ENCODE measurements at regions not wholly inside any gene's neighbourhood (a gene's known extent, or its start where the extent isn't known, plus 50 kb on each side); places are given as distances from the start of the nearest gene placed in this dataset.
"Not testable (repeated sequence)": the region's sequence is repeated elsewhere in the genome, so short reads cannot be mapped to it uniquely, and the experiment has no call there.

DNA sequence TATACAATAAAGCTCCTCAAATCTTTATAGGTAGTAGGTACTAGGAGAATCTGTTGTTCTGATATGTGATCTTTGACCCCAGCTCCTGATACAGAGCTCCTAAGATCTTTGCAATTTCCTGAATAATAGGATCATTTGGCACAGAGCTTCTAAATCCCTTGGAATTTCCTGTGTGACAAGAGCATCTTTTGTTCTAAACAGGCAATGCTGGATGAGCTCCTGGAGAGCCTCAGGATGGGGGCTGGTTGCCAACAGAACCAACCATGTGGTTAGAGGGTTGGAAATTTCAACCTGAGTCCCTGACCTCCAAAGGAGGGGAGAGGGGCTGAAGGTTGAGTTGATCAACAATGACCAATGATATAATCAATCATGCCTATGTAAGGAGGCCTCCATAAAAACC lies 629.0 kb downstream of the CCSER2 start:
- TF ChIP-seq, protein P1, sequence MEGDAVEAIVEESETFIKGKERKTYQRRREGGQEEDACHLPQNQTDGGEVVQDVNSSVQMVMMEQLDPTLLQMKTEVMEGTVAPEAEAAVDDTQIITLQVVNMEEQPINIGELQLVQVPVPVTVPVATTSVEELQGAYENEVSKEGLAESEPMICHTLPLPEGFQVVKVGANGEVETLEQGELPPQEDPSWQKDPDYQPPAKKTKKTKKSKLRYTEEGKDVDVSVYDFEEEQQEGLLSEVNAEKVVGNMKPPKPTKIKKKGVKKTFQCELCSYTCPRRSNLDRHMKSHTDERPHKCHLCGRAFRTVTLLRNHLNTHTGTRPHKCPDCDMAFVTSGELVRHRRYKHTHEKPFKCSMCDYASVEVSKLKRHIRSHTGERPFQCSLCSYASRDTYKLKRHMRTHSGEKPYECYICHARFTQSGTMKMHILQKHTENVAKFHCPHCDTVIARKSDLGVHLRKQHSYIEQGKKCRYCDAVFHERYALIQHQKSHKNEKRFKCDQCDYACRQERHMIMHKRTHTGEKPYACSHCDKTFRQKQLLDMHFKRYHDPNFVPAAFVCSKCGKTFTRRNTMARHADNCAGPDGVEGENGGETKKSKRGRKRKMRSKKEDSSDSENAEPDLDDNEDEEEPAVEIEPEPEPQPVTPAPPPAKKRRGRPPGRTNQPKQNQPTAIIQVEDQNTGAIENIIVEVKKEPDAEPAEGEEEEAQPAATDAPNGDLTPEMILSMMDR (IDR thresholded peaks at IDR 0.05; ENCODE audit: borderline replicate concordance, insufficient read depth, low read depth, low read length): no peak
- H3K4me3 ChIP-seq (ENCODE audit: low read depth, low read length): no peak overlapping the region

DNA sequence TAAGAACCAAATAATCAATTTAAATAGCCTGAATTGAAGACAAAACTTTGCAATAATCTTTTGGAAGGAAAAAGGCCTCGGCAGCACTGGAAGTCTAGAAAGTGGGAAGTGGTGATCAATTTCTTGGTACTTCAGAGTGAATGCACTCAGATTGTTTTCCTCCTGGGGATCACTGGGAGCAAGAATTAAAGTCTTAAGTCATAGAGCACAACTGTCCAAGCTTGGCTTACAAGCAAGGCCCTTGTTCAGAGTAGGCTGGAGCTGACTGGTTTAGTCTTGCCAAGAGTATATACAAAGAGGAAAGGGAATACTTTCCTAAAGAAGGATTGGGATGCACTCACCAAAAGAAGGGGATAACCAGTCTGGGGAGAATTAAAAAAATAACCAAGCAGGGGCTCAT lies 637.1 kb downstream of the CCSER2 start:
- TF ChIP-seq, protein P1 (IDR thresholded peaks at IDR 0.05; ENCODE audit: borderline replicate concordance, insufficient read depth, low read depth, low read length): no peak
- no peak overlapping the region for H3K4me3 ChIP-seq (ENCODE audit: low read depth, low read length)

DNA sequence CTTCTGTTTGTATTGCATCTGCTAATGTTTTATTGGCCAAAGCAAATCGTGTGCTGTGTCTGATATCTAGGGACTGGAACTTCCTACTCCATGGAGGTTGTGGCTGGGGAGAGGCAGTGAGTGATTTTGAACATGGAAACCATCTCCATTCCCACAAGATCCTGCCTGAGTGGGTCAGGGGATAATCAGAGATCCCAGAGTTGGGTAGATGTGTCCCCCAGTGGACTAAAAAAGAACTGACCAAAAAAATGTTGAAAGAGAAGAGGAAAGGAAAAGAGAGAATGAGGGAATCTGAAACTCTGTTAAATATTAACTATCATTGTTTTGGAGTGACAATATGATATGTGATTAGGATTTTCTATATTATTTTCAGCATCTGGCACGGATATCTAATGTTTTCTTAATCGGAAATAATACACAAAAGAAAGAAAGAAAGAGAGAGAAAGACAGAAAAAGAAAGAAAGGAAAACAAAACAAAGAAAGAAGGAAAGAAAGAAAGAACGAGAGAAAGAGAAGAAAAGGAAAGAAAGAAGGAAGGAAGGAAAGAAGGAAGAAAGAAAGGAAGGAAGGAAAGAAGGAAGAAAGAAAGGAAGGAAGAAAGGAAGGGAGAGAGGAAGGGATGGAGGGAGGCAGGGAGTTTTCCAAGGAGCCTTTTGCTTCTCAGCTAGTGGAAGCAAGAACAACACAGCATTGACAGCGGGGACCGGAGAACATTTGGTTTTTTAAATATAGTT lies 638.5 kb downstream of the CCSER2 start:
- TF ChIP-seq, protein P1 (IDR thresholded peaks at IDR 0.05; ENCODE audit: borderline replicate concordance, insufficient read depth, low read depth, low read length): no peak

DNA sequence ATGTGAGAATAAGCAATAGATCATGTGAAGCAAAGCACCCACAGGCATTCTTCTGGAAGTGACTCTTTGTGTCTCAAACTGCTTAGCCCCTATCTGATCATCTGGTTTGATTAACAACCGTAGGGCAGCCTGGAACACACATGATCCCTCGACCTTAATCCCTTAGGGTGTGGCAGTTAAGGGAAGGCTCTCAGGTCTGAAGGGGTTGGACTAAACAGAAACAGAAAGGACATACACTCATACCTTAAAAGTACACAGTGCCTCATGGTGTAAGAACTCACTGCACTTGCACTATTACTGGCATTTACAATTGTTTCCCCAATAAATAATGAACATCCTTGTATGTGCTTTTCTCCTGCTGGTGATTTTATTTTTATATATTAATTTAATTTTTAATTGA lies 640.9 kb downstream of the CCSER2 start:
- H3K4me3 ChIP-seq (ENCODE audit: low read depth, low read length): not testable (repeated sequence)

More for the DNA sequence above, 638.5 kb downstream of the CCSER2 start:
- H3K4me3 ChIP-seq (ENCODE audit: low read depth, low read length): no peak overlapping the region

DNA sequence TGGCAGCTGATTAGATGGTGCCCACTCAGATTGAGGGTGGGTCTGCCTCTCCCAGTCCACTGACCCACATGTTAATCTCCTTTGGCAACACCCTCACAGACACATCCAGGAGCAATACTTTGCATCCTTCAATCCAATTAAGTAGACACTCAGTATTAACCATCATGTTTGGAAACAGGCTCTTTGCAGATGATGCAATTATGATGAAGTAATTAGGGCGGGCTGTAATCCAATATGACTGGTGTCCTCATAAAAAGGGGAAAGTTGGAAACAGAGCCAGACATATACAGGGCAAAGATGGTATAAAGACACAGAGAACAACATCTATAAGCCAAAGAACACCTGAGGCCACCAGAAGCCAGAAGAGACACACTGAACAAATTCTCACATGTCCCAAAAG lies 658.6 kb downstream of the CCSER2 start:
- H3K4me3 ChIP-seq (ENCODE audit: low read depth, low read length): no peak overlapping the region
- TF ChIP-seq, protein P1 (IDR thresholded peaks at IDR 0.05; ENCODE audit: borderline replicate concordance, insufficient read depth, low read depth, low read length): no peak

DNA sequence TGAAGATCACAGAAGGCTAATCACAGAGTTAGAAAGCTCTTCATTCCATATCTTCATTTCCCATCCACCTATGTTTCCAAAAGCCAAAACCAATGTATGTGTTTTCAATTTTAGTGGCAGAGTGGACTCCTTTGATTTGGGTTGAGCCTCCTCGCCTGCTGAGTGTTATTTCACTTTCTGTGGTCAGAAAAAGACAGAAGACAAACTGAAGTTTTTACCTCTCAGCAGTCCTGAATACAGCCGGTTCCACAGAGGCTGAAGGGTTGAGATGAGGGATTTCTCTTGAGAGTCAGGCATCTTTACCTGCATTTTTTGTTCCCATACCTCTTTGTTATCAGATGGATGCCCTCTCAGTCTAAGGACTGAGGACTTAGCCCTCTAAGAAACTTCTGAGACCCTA lies 659.6 kb downstream of the CCSER2 start:
- H3K4me3 ChIP-seq (ENCODE audit: low read depth, low read length): no peak overlapping the region
- TF ChIP-seq, protein P1 (IDR thresholded peaks at IDR 0.05; ENCODE audit: borderline replicate concordance, insufficient read depth, low read depth, low read length): no peak

DNA sequence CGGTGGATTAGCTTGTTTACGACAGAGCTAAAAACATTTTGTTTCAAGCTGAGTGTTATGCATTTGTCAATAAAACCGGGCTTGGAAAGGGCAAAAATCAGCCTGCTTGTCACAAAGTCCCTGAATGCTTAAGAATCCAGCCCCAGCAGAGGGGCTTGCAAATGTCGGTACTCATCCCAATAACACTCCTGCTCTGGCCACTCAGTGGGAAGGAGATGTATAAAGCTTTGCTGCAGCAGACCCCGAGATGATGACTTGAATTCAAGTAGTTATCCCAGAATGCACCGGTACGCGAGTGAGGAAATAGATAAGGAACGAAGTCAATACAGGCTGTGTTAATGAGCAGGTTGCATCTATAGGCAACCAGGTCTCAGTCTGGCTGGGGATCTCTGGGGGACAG lies 662.3 kb downstream of the CCSER2 start:
- no peak overlapping the region for H3K4me3 ChIP-seq (ENCODE audit: low read depth, low read length)
- TF ChIP-seq, protein P1 (IDR thresholded peaks at IDR 0.05; ENCODE audit: borderline replicate concordance, insufficient read depth, low read depth, low read length): no peak
